Suppressor macrophage treated with lipopolysaccharide for 4 hours (primary cell): ENCODE measurements at regions not wholly inside any gene's neighbourhood (a gene's known extent, or its start where the extent isn't known, plus 50 kb on each side); places are given as distances from the start of the nearest gene placed in this dataset.
A peak's percentile ranks its signal among the peaks of the same experiment; 100 is the strongest.

Experiments used
- DNase-seq: peaks from one replicate; pipeline ENCODE4 v3.0.0-alpha.2; 2020

DNA sequence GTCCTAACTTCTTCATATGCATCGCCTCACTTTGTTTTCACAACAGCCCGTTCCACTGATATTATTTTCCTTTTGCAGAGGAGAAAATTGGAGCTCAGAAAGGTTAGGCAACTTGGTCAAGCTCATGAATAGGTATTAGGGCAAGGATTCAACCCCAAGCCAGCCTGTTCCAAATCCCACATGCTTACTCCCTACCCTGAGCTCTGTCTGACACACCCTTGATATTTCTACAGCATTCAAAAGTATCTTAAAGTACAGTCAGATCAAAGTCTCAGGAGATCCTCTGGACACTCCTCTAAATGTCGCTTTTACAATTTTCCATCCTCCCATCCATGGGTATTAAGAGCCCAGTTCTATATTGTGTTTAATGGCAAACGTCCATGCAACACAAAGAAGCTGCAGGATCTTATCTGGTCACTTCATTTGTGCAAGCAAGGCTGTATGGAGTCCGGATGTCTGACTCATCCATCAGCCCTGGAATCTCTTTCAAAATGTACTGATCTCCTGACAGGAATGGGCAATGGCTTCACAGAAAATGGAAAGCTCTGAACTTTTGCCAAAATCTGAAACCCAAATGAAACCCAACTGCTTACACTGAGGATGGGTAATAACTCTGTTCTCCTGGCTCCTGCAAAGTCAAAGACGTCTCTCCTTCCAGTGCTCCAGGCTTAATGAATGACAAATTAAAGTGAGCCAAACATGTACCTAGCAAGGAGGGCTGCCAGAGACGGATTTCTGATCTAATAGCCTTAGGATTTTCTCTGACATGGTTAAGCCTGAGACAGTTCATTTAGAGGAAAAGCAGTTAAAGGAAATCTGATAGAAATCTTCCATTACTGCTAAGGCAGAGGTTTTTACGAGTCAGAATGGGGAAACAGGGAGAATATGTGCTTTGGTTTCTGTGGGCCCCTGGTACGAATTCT, 230.9 kb upstream of the RORA start:
- DNase-seq: no peak

DNA sequence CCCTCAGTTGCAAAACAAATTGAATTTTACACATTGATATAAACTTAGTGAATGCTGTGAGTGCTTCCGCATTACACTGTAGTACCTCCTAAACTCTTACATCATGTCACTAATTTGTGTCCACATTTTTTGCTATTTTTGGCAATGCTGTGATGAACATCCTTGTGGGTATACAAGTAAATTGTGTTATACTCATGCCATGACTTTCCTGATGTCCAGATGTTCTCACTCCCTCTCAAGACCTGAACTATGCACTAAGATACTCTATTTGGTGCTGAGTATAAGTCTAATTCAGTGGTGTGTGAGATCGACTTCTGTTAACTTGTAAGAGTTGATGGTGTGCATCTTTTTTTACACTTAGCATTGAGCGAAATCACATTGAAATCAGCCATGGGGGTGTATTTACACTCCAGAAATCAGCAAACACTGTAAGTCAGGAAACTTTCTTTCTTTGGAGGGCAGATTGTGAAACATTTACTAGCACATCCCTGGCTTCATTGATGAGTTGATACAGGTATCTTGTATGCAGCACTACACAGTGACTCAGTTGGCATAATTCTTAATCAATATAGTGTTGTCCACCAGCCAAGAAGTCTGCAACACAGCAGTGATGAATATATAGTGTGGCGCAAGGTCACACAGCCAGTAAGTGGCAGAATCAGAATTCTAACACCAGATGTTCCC, 228.1 kb upstream of the RORA start:
- DNase-seq: no peak

DNA sequence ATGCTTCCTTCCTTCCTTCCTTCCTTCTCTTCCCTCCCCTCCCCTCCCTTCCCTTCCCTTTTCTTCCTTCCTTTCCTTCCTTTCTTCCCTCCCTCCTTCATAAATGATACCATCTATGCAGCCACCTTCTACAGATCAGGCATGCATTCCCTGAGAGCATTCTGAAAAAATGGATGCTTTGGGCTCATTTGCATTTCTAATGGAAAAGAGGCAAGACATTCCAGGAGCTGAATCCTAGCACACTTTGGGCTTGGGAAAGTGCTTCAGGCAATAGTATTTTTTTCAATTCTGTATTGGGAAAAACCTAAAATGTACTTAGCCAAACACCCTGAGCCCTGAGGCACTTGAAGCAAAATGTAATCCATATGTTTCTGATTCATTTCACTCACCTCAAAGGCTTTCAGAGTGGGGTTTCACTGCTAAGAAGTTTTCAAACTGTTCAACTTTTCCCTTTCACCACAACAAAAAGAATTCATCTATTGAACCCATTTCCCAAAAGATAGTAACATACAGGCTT, 220.1 kb upstream of the RORA start:
- no peak for DNase-seq

- DNase-seq: no peak
Measured at GRCh38 chr15:61447981-61448380, 218.9 kb upstream of the RORA start.

- DNase-seq: peak; percentile 28
Measured at GRCh38 chr15:61444585-61444984, 215.5 kb upstream of the RORA start.

DNA sequence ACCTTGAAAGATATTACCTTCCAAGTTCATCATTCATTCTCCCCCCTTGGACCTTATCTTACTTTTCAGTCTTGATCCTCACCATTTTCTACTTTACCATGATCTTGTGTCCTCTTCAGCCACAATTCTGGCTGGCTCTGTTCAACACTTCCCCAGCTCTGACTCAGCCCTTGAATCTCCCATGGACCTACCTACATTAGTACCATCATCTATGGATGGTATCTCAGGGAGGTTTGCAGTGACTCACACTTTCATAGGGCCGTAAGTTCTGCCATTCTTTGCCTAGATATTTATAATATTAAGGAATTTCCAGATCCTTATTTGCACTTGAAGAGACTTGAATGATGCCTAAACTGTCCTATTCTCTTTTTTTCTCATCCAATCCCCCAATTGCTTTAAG, 213.7 kb upstream of the RORA start:
- no peak for DNase-seq

GRCh38 chr15:61441891-61442290, 212.8 kb upstream of the RORA start:
- DNase-seq: no peak

GRCh38 chr15:61426466-61426865, 197.4 kb upstream of the RORA start:
- DNase-seq: no peak

DNA sequence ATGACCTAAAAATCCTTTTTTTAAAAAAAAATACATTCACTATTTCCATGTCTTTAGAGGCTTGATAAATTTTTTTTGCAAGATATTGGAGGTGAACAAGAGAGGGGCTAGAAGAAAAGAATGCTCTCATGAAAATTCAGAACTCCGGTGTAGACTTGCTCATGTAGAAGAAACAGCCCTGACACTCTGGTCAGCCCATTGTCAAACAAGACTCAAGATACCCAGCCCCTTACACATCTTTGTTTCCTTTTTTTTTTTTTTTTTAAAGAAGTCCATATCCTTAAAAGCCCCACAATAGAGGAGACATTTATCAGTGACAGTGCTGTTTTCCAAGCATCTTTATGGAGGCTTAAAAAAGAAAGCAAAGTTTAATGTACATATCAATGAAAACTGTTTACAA, 196.8 kb upstream of the RORA start:
- no peak for DNase-seq

- DNase-seq: no peak
Measured at GRCh38 chr15:61422773-61423172, 193.7 kb upstream of the RORA start.

GRCh38 chr15:61421938-61422337, 192.8 kb upstream of the RORA start:
- DNase-seq: no peak

DNA sequence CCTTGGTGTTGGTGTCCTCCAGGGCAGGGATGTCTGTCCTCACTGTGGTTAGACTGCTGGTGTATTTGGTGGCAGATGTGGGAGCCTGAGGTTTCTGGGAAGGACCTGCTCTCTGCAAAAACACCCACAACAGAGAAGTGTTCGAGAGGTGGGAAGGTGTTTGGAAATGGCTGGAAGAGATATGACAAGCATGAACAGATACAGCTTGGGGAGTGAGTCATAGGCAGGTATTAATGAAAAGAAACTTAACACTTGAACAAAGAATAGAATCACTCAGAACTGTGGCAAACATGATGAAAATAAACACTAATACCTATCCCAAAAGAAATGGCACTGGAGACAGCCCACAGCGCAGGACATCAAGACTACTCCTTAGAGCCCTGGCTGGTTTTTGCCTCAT, 192.4 kb upstream of the RORA start:
- DNase-seq: no peak

GRCh38 chr15:61420546-61420945, 191.4 kb upstream of the RORA start:
- DNase-seq: no peak

DNA sequence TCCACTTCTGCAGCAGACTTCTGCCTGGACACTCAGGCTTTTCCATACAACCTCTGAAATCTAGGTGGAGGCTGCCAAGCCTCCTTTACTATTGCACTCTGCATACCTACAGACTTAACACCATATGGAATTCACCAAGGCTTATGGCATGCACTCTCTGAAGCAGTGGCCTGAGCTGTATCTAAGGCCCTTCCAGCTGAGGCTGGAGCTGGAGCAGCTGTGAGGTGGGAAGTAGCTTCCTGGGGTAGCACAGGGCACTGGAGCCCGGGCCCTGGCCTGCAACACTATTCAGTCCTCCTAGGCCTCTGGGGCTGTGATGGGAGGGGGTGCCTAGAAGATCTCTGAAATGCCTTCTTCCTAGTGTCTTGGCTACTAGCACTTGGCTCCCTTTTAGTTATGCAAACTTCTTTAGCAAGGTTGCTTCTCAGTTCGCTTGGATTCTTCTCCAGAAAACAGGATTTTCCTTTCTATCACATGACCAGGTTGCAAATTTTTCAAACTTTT, 186.6 kb upstream of the RORA start:
- no peak for DNase-seq

DNA sequence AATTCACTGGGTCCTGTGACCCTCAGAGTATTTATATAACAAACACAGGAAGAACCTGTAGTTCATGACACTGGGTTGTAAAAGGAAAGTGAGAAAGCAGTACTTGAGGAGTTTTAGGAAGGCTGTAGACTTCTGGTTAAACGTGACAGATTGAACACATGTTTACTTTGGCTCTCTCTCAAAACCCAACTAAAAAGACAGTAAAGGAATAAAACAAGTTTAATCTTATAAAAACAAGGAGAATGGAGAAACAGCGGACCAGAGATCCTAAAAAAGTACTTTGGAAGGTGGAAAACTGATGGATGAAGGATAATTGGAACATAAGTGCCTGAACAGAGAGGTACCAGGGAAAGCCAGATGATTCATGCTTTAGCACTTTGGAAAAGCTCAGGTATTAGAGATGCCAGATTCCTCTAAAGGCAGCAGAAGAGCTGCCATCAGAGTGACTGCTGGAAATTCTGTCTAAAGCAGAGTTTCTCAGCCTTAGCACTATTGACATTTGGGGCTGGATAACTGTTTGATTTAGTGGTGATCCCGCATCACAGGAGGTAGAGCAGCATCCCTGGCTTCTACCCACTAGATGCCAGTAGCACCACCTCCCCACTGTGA, 182.9 kb upstream of the RORA start:
- DNase-seq: no peak

- DNase-seq: no peak
Measured at GRCh38 chr15:61410662-61411061, 181.6 kb upstream of the RORA start.

DNA sequence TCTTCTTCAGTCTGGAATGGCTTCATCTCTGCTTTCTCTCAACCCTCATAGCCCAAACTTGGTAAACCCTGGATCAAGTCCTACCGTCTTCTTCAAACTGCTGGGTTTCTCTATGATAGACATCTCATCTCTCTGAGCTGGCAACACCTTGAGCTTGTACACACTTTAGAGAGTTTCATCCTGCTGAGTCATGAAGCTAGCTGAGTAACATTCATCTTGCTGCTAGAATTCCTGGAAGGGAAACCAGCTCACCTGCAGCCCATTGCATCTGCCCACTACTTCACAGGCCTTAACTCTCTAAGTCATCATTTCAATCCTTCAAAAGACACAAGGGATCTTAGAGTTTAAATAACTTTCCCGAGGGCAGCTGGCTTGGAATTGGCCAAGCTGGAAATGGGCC, 175.5 kb upstream of the RORA start:
- DNase-seq: no peak

GRCh38 chr15:61403884-61404283, 174.8 kb upstream of the RORA start:
- DNase-seq: no peak

GRCh38 chr15:61401903-61402698, 173.0 kb upstream of the RORA start:
- no peak for DNase-seq

GRCh38 chr15:61398310-61398709, 169.2 kb upstream of the RORA start:
- DNase-seq: no peak

GRCh38 chr15:61396235-61396919, 167.3 kb upstream of the RORA start:
- DNase-seq: no peak

DNA sequence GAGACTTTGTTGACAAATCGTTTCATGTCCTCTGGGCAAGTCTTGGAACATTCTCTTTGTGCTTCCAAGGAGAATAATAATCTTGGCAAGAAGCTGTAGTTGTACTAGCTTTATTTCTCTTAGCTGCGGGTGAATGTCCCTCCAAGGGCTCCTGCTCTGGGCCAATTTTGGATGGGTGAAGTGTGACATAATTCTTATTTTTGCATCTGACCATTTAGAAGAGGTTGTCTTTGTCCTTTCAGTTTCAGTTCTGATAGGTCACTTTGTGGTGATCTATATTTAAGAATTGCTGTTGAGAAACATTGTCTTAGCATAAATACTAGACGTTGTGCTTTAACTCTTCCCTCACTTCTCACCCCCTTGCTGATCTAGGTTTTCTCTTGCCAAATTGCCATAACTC, 164.8 kb upstream of the RORA start:
- DNase-seq: no peak
